ENCODE measurements at regions not wholly inside any gene's neighbourhood (a gene's known extent, or its start where the extent isn't known, plus 50 kb on each side); places are given as distances from the start of the nearest gene placed in this dataset.
"Not testable (repeated sequence)": the region's sequence is repeated elsewhere in the genome, so short reads cannot be mapped to it uniquely, and the experiment has no call there.

GRCh38 chr7:81361769-81362312 is 408.0 kb downstream of the HGF start:
- DNase-seq (ENCODE audit: low spot score) = no peak

- DNase-seq (ENCODE audit: low spot score) = no peak
These were observed 413.9 kb downstream of the HGF start for GRCh38 chr7:81355911-81356310.

- DNase-seq (ENCODE audit: low spot score) = no peak
These were observed 420.8 kb downstream of the HGF start for GRCh38 chr7:81349044-81349443.

GRCh38 chr7:81339946-81340345 is 421.1 kb upstream of the SEMA3C start:
- no peak for DNase-seq (ENCODE audit: low spot score)

GRCh38 chr7:81333536-81333935 is 414.7 kb upstream of the SEMA3C start:
- no peak for DNase-seq (ENCODE audit: low spot score)

- DNase-seq (ENCODE audit: low spot score) = no peak
These were observed 414.2 kb upstream of the SEMA3C start for GRCh38 chr7:81333004-81333403.

- no peak for DNase-seq (ENCODE audit: low spot score)
These were observed 412.5 kb upstream of the SEMA3C start for GRCh38 chr7:81331061-81332018.

GRCh38 chr7:81330108-81330507 is 411.3 kb upstream of the SEMA3C start:
- DNase-seq (ENCODE audit: low spot score) = no peak

- DNase-seq (ENCODE audit: low spot score) = no peak
These were observed 408.8 kb upstream of the SEMA3C start for GRCh38 chr7:81327468-81328266.

GRCh38 chr7:81321949-81322348 is 403.1 kb upstream of the SEMA3C start:
- no peak for DNase-seq (ENCODE audit: low spot score)

GRCh38 chr7:81317741-81318140 is 398.9 kb upstream of the SEMA3C start:
- no peak for DNase-seq (ENCODE audit: low spot score)

- no peak for DNase-seq (ENCODE audit: low spot score)
These were observed 389.9 kb upstream of the SEMA3C start for GRCh38 chr7:81308643-81309322.

GRCh38 chr7:81301815-81302214 is 383.0 kb upstream of the SEMA3C start:
- DNase-seq (ENCODE audit: low spot score) = no peak

- no peak for DNase-seq (ENCODE audit: low spot score)
These were observed 381.9 kb upstream of the SEMA3C start for GRCh38 chr7:81300753-81301152.

GRCh38 chr7:81299711-81300110 is 380.9 kb upstream of the SEMA3C start:
- no peak for DNase-seq (ENCODE audit: low spot score)

GRCh38 chr7:81298951-81299666 is 380.3 kb upstream of the SEMA3C start:
- DNase-seq (ENCODE audit: low spot score) = no peak

- no peak for DNase-seq (ENCODE audit: low spot score)
These were observed 378.5 kb upstream of the SEMA3C start for GRCh38 chr7:81297317-81297716.

GRCh38 chr7:81296726-81297125 is 377.9 kb upstream of the SEMA3C start:
- no peak for DNase-seq (ENCODE audit: low spot score)

- DNase-seq (ENCODE audit: low spot score) = no peak
These were observed 376.2 kb upstream of the SEMA3C start for GRCh38 chr7:81294897-81295515.

- no peak for DNase-seq (ENCODE audit: low spot score)
These were observed 375.0 kb upstream of the SEMA3C start for GRCh38 chr7:81293806-81294205.

GRCh38 chr7:81286754-81287153 is 367.9 kb upstream of the SEMA3C start:
- DNase-seq (ENCODE audit: low spot score) = not testable (repeated sequence)

Measured in hematopoietic multipotent progenitor cell treated with erythropoietin and hydrocortisone succinate and interleukin-3 and kit ligand, for 17 days (in vitro differentiated cells).